Panc1 (cell line): ENCODE measurements at regions not wholly inside any gene's neighbourhood (a gene's known extent, or its start where the extent isn't known, plus 50 kb on each side); places are given as distances from the start of the nearest gene placed in this dataset.

Experiments used
- CTCF ChIP-seq: fragments of 450-650 bp; IDR thresholded peaks from 2 replicates; pipeline ENCODE4 v1.5.1; 2017; ENCODE audit warnings: mild to moderate bottlenecking
- POLR2AphosphoS5 ChIP-seq: IDR thresholded peaks from 2 replicates; pipeline ENCODE4 v1.6.1; 2012; ENCODE audit warnings: mild to moderate bottlenecking, low read depth, low read length, moderate library complexity
- REST ChIP-seq, 2 experiments: IDR thresholded peaks; 2 replicates each; pipeline ENCODE4 v1.6.1; 2011 to 2012; ENCODE audit warnings: low read depth in 2 of 2, control low read depth in 1 of 2, low read length in 1 of 2, mild to moderate bottlenecking in 1 of 2, moderate library complexity in 1 of 2; ENCODE audit not compliant: insufficient read depth in 1 of 2
- SIN3A ChIP-seq: IDR thresholded peaks from 2 replicates; pipeline ENCODE4 v1.6.1; 2012; ENCODE audit warnings: low read depth, mild to moderate bottlenecking, low read length, moderate library complexity, borderline replicate concordance; ENCODE audit not compliant: insufficient read depth

GRCh38 chr1:184226100-184226487 is 160.7 kb upstream of the C1orf21 start:
- no peak for TF ChIP-seq CTCF
- TF ChIP-seq REST (IDR thresholded peaks at IDR 0.05; ENCODE audit: insufficient read depth in 1 of 2, low read depth in 2 of 2, low read length in 1 of 2): no peak
- no peak for TF ChIP-seq POLR2AphosphoS5
- no peak for TF ChIP-seq SIN3A
